ENCODE measurements at regions not wholly inside any gene's neighbourhood (a gene's known extent, or its start where the extent isn't known, plus 50 kb on each side); places are given as distances from the start of the nearest gene placed in this dataset.

GRCh38 chr6:149212892-149213801 is 104.4 kb upstream of the TAB2 start:
- DNase-seq (ENCODE audit: low read depth): no peak
- no peak for TF ChIP-seq CTCF (IDR thresholded peaks at IDR 0.05; ENCODE audit: control insufficient read depth, insufficient read depth, low read depth, low read length, missing control alignments)
- no peak overlapping the region for H3K4me3 ChIP-seq (ENCODE audit: control insufficient read depth, low read depth, low read length)

GRCh38 chr6:149213829-149214228 is 103.7 kb upstream of the TAB2 start:
- DNase-seq (ENCODE audit: low read depth): no peak
- no peak for TF ChIP-seq CTCF (IDR thresholded peaks at IDR 0.05; ENCODE audit: control insufficient read depth, insufficient read depth, low read depth, low read length, missing control alignments)
- H3K4me3 ChIP-seq (ENCODE audit: control insufficient read depth, low read depth, low read length): no peak overlapping the region

- no peak for DNase-seq (ENCODE audit: low read depth)
- TF ChIP-seq CTCF (IDR thresholded peaks at IDR 0.05; ENCODE audit: control insufficient read depth, insufficient read depth, low read depth, low read length, missing control alignments): no peak
- no peak overlapping the region for H3K4me3 ChIP-seq (ENCODE audit: control insufficient read depth, low read depth, low read length)
Observed at GRCh38 chr6:149216459-149216858, 101.1 kb upstream of the TAB2 start.

- no peak overlapping the region for H3K4me3 ChIP-seq (ENCODE audit: control insufficient read depth, low read depth, low read length)
- no peak for TF ChIP-seq CTCF (IDR thresholded peaks at IDR 0.05; ENCODE audit: control insufficient read depth, insufficient read depth, low read depth, low read length, missing control alignments)
- no peak for DNase-seq (ENCODE audit: low read depth)
Observed at GRCh38 chr6:149217466-149217888, 100.0 kb upstream of the TAB2 start.

GRCh38 chr6:149218471-149218870 is 99.0 kb upstream of the TAB2 start:
- no peak for DNase-seq (ENCODE audit: low read depth)
- H3K4me3 ChIP-seq (ENCODE audit: control insufficient read depth, low read depth, low read length): no peak overlapping the region
- no peak for TF ChIP-seq CTCF (IDR thresholded peaks at IDR 0.05; ENCODE audit: control insufficient read depth, insufficient read depth, low read depth, low read length, missing control alignments)

- DNase-seq (ENCODE audit: low read depth): no peak
- no peak overlapping the region for H3K4me3 ChIP-seq (ENCODE audit: control insufficient read depth, low read depth, low read length)
- no peak for TF ChIP-seq CTCF (IDR thresholded peaks at IDR 0.05; ENCODE audit: control insufficient read depth, insufficient read depth, low read depth, low read length, missing control alignments)
Observed at GRCh38 chr6:149218915-149219314, 98.6 kb upstream of the TAB2 start.
